Neural crest cell (in vitro differentiated cells): ENCODE measurements at regions not wholly inside any gene's neighbourhood (a gene's known extent, or its start where the extent isn't known, plus 50 kb on each side); places are given as distances from the start of the nearest gene placed in this dataset.

Experiments
- DNase-seq: peaks from one replicate; pipeline ENCODE4 v3.0.0; 2021; ENCODE audit warnings: low read depth, mixed read lengths, low spot score
- H3K27ac Mint-ChIP-seq: one replicate; pipeline ENCODE4 v1.8.0; 2021; ENCODE audit warnings: mild to moderate bottlenecking, mixed read lengths; ENCODE audit not compliant: unreplicated experiment
- H3K27me3 Mint-ChIP-seq: 2 replicates; pipeline ENCODE4 v1.8.0; 2021; ENCODE audit warnings: low read depth, mild to moderate bottlenecking, mixed read lengths
- H3K36me3 Mint-ChIP-seq: 2 replicates; pipeline ENCODE4 v1.8.0; 2021; ENCODE audit warnings: low read depth, mild to moderate bottlenecking, mixed read lengths
- H3K4me1 Mint-ChIP-seq: 2 replicates; pipeline ENCODE4 v1.8.0; 2021; ENCODE audit warnings: mixed read lengths
- H3K4me3 Mint-ChIP-seq: one replicate; pipeline ENCODE4 v1.8.0; 2021; ENCODE audit warnings: mild to moderate bottlenecking, mixed read lengths
- H3K9me3 Mint-ChIP-seq: 2 replicates; pipeline ENCODE4 v1.8.0; 2021; ENCODE audit warnings: mixed read lengths
- CTCF ChIP-seq: fragments of 200-600 bp; sonication (generic); conservative IDR thresholded peaks from 2 replicates; pipeline ENCODE4 v1.5.0; 2021; ENCODE audit warnings: antibody characterized with exemption, mild to moderate bottlenecking

GRCh38 chr4:107292979-107293378, 256.9 kb upstream of the DKK2 start:
- no peak overlapping the region for H3K4me3 Mint-ChIP-seq
- no peak for TF ChIP-seq CTCF
- no peaks in the 10 kb centered on the region for H3K27me3 Mint-ChIP-seq
- no peaks in the 10 kb centered on the region for H3K4me1 Mint-ChIP-seq
- peaks cover 23% of the 10 kb centered on the region for H3K9me3 Mint-ChIP-seq
- no peak for DNase-seq
- no peaks in the 10 kb centered on the region for H3K36me3 Mint-ChIP-seq
- H3K27ac Mint-ChIP-seq: no peak overlapping the region

- Mint-ChIP-seq H3K36me3 (no peaks in the 10 kb centered on the region), H3K27ac (no peak overlapping the region), H3K4me3 (no peak overlapping the region), H3K27me3 (no peaks in the 10 kb centered on the region), H3K4me1 (no peaks in the 10 kb centered on the region), H3K9me3 (no peaks in the 10 kb centered on the region)
- TF ChIP-seq CTCF: no peak
- DNase-seq: no peak
Measured at GRCh38 chr4:107283587-107284559, 247.8 kb upstream of the DKK2 start.

- no peaks in the 10 kb centered on the region for H3K4me1 Mint-ChIP-seq
- no peaks in the 10 kb centered on the region for H3K9me3 Mint-ChIP-seq
- H3K4me3 Mint-ChIP-seq: no peak overlapping the region
- no peak for DNase-seq
- no peaks in the 10 kb centered on the region for H3K27me3 Mint-ChIP-seq
- H3K27ac Mint-ChIP-seq: no peak overlapping the region
- no peak for TF ChIP-seq CTCF
- no peaks in the 10 kb centered on the region for H3K36me3 Mint-ChIP-seq
Measured at GRCh38 chr4:107279733-107280132, 243.6 kb upstream of the DKK2 start.

- no peak overlapping the region for H3K4me3 Mint-ChIP-seq
- no peaks in the 10 kb centered on the region for H3K9me3 Mint-ChIP-seq
- no peak for DNase-seq
- H3K27ac Mint-ChIP-seq: no peak overlapping the region
- no peaks in the 10 kb centered on the region for H3K36me3 Mint-ChIP-seq
- TF ChIP-seq CTCF: no peak
- H3K4me1 Mint-ChIP-seq: no peaks in the 10 kb centered on the region
- no peaks in the 10 kb centered on the region for H3K27me3 Mint-ChIP-seq
Measured at GRCh38 chr4:107278791-107279483, 242.8 kb upstream of the DKK2 start.

- no peaks in the 10 kb centered on the region for H3K9me3 Mint-ChIP-seq
- H3K27ac Mint-ChIP-seq: no peak overlapping the region
- H3K4me1 Mint-ChIP-seq: no peaks in the 10 kb centered on the region
- no peak for TF ChIP-seq CTCF
- no peaks in the 10 kb centered on the region for H3K27me3 Mint-ChIP-seq
- DNase-seq: no peak
- H3K4me3 Mint-ChIP-seq: no peak overlapping the region
- H3K36me3 Mint-ChIP-seq: no peaks in the 10 kb centered on the region
Measured at GRCh38 chr4:107276052-107276451, 239.9 kb upstream of the DKK2 start.
